ENCODE measurements at regions not wholly inside any gene's neighbourhood (a gene's known extent, or its start where the extent isn't known, plus 50 kb on each side); places are given as distances from the start of the nearest gene placed in this dataset.

DNA sequence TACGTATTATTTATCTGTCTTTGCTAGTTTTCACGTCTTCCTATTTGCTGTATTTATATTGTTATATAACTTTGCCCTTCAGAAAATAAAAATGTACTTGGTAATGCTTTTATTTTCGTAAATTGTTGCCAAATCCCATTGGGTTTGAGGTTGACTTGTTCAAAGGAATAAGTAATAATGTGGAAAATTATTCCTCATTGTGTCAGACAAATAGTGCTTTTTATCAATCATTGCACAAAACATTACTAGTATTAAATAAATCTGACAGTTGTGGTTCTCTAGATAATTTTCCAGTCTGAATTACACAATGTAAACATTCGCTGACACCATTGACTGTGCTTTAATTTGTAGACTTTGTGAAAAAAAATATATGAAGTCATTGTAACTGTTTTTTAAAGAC is 798.3 kb upstream of the TMEFF2 start:
- Histone ChIP-seq H3K79me2 (ENCODE audit: low read length) (no peaks in the 10 kb centered on the region), H3K9ac (ENCODE audit: low read length) (no peak overlapping the region), H3K4me1 (ENCODE audit: low read length) (no peaks in the 10 kb centered on the region), H3K27me3 (ENCODE audit: low read depth, low read length) (no peaks in the 10 kb centered on the region), H3K27ac (ENCODE audit: low read length) (no peak overlapping the region), H4K20me1 (ENCODE audit: insufficient read depth, low read length) (no peaks in the 10 kb centered on the region), H3K36me3 (replicated peaks; ENCODE audit: low read depth, low read length) (no peaks in the 10 kb centered on the region), H3K4me3 (ENCODE audit: low read length) (no peak overlapping the region), H3K9me3 (ENCODE audit: insufficient read depth, low read length) (no peaks in the 10 kb centered on the region), H2AFZ (ENCODE audit: low read depth, low read length) (no peak overlapping the region), H3K4me2 (ENCODE audit: low read length) (no peak overlapping the region)
- TF ChIP-seq EZH2phosphoT487 (IDR thresholded peaks at IDR 0.05; ENCODE audit: low read depth), result no peak
- TF ChIP-seq, protein P1, sequence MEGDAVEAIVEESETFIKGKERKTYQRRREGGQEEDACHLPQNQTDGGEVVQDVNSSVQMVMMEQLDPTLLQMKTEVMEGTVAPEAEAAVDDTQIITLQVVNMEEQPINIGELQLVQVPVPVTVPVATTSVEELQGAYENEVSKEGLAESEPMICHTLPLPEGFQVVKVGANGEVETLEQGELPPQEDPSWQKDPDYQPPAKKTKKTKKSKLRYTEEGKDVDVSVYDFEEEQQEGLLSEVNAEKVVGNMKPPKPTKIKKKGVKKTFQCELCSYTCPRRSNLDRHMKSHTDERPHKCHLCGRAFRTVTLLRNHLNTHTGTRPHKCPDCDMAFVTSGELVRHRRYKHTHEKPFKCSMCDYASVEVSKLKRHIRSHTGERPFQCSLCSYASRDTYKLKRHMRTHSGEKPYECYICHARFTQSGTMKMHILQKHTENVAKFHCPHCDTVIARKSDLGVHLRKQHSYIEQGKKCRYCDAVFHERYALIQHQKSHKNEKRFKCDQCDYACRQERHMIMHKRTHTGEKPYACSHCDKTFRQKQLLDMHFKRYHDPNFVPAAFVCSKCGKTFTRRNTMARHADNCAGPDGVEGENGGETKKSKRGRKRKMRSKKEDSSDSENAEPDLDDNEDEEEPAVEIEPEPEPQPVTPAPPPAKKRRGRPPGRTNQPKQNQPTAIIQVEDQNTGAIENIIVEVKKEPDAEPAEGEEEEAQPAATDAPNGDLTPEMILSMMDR (IDR thresholded peaks at IDR 0.05; ENCODE audit: low read depth, low read length), result no peak

DNA sequence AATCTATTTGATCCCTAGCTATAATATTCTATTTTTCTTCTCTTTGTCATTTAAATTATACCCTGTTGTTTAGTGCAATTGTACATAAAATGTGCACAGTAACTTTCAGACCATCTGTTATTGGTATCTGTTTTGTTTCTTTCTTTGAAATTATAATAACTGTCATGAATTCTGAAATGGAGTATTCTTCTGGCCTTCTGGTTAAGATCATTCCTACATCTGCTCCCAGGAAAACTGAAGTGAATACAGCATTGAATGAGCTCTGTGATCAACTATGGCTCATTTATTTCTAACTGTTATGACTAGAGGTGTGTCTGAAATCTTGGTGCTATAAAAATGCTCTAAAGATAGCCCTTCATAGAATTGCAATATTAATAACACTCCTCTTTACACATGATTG is 788.4 kb upstream of the TMEFF2 start:
- Histone ChIP-seq H3K27ac (ENCODE audit: low read length) (no peak overlapping the region), H3K27me3 (ENCODE audit: low read depth, low read length) (no peaks in the 10 kb centered on the region), H3K79me2 (ENCODE audit: low read length) (no peaks in the 10 kb centered on the region)

DNA sequence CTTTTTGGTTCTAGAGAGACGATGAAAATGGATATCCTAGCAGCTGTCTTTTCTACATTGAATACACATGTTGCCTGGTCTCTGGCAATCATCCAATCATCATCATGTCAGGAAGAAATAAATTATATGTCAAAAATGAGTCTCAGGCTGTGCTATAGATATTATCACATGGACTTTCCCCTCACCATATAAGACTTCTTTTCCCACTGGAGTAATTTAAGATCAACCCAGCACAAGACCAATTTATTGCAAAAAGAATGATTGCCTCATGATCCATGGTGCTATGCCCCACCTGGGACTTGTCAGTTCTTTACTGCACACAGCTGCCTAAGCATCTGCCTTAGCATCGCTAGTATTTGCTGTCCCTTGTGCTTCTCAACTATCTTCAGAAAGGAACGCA is 783.7 kb upstream of the TMEFF2 start:
- Histone ChIP-seq H3K9me3 (ENCODE audit: insufficient read depth, low read length) (no peaks in the 10 kb centered on the region), H3K9ac (ENCODE audit: low read length) (no peak overlapping the region), H3K4me3 (ENCODE audit: low read length) (no peak overlapping the region), H3K36me3 (replicated peaks; ENCODE audit: low read depth, low read length) (no peaks in the 10 kb centered on the region), H3K27ac (ENCODE audit: low read length) (no peak overlapping the region), H2AFZ (ENCODE audit: low read depth, low read length) (no peak overlapping the region), H3K4me1 (ENCODE audit: low read length) (no peaks in the 10 kb centered on the region), H4K20me1 (ENCODE audit: insufficient read depth, low read length) (no peaks in the 10 kb centered on the region), H3K79me2 (ENCODE audit: low read length) (no peaks in the 10 kb centered on the region), H3K4me2 (ENCODE audit: low read length) (no peak overlapping the region), H3K27me3 (ENCODE audit: low read depth, low read length) (no peaks in the 10 kb centered on the region)
- no peak for TF ChIP-seq EZH2phosphoT487 (IDR thresholded peaks at IDR 0.05; ENCODE audit: low read depth)

More for the DNA sequence above, 788.4 kb upstream of the TMEFF2 start:
- TF ChIP-seq EZH2phosphoT487 (IDR thresholded peaks at IDR 0.05; ENCODE audit: low read depth), result no peak
- TF ChIP-seq, protein P1 (IDR thresholded peaks at IDR 0.05; ENCODE audit: low read depth, low read length), result no peak
- H3K36me3 ChIP-seq (replicated peaks; ENCODE audit: low read depth, low read length), result no peaks in the 10 kb centered on the region
- no peaks in the 10 kb centered on the region for H3K4me1 ChIP-seq (ENCODE audit: low read length)
- H2AFZ ChIP-seq (ENCODE audit: low read depth, low read length), result no peak overlapping the region
- H4K20me1 ChIP-seq (ENCODE audit: insufficient read depth, low read length), result no peaks in the 10 kb centered on the region
- no peaks in the 10 kb centered on the region for H3K9me3 ChIP-seq (ENCODE audit: insufficient read depth, low read length)
- no peak overlapping the region for H3K9ac ChIP-seq (ENCODE audit: low read length)
- H3K4me3 ChIP-seq (ENCODE audit: low read length), result no peak overlapping the region
- H3K4me2 ChIP-seq (ENCODE audit: low read length), result no peak overlapping the region

DNA sequence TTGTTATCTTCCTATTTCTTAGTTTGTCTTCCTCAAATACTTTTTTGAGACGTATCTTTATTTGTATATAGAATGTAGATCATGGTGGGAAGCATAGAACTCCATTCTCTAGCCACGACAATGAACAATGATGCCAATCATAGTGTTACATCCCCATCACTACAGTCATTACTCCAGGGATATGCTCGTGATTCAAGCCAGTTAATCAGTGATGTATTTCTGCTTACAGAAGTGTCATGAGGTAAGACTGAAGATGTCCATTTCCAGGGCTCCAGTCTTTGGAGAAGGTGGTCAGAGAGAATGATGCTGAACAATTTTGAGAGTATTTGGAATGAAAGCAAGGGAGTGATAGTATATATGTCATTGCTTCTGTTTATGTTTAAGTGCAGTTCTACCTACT is 777.2 kb upstream of the TMEFF2 start:
- TF ChIP-seq, protein P1 (IDR thresholded peaks at IDR 0.05; ENCODE audit: low read depth, low read length), result no peak
- TF ChIP-seq EZH2phosphoT487 (IDR thresholded peaks at IDR 0.05; ENCODE audit: low read depth), result no peak
- Histone ChIP-seq H2AFZ (ENCODE audit: low read depth, low read length) (0 out of 2 replicates have a peak overlapping the region, but pooled peaks have one; percentile 49), H3K79me2 (ENCODE audit: low read length) (no peaks in the 10 kb centered on the region), H3K27ac (ENCODE audit: low read length) (no peak overlapping the region), H3K27me3 (ENCODE audit: low read depth, low read length) (no peaks in the 10 kb centered on the region), H3K36me3 (replicated peaks; ENCODE audit: low read depth, low read length) (no peaks in the 10 kb centered on the region), H4K20me1 (ENCODE audit: insufficient read depth, low read length) (no peaks in the 10 kb centered on the region), H3K4me3 (ENCODE audit: low read length) (no peak overlapping the region), H3K9me3 (ENCODE audit: insufficient read depth, low read length) (no peaks in the 10 kb centered on the region), H3K4me1 (ENCODE audit: low read length) (no peaks in the 10 kb centered on the region), H3K9ac (ENCODE audit: low read length) (no peak overlapping the region), H3K4me2 (ENCODE audit: low read length) (no peak overlapping the region)

DNA sequence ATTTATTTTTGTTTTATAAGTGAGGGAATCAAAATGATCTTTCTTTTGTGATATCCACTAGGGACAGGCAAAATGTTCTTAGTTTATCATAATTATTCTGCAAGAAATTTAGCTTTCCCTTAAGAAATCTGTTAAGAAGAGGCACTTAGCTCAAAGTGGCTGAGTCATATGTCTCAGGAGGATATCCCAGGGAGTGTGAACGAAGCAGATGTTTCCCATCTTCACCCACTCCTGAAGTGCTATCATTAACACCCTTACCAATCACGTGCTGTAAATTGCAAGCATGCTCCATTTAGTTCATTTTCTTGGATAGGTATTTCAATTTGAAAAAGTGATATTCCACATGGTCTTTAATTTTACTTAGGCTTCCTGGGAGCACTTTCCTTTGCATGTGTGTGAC is 774.3 kb upstream of the TMEFF2 start:
- no peak overlapping the region for H3K4me2 ChIP-seq (ENCODE audit: low read length)
- no peaks in the 10 kb centered on the region for H3K27me3 ChIP-seq (ENCODE audit: low read depth, low read length)
- H3K4me1 ChIP-seq (ENCODE audit: low read length), result no peaks in the 10 kb centered on the region
- H3K4me3 ChIP-seq (ENCODE audit: low read length), result no peak overlapping the region
- H4K20me1 ChIP-seq (ENCODE audit: insufficient read depth, low read length), result no peaks in the 10 kb centered on the region
- H3K36me3 ChIP-seq (replicated peaks; ENCODE audit: low read depth, low read length), result no peaks in the 10 kb centered on the region
- no peaks in the 10 kb centered on the region for H3K79me2 ChIP-seq (ENCODE audit: low read length)
- no peak overlapping the region for H3K9ac ChIP-seq (ENCODE audit: low read length)
- no peak overlapping the region for H2AFZ ChIP-seq (ENCODE audit: low read depth, low read length)
- H3K9me3 ChIP-seq (ENCODE audit: insufficient read depth, low read length), result no peaks in the 10 kb centered on the region
- H3K27ac ChIP-seq (ENCODE audit: low read length), result no peak overlapping the region
- TF ChIP-seq, protein P1 (IDR thresholded peaks at IDR 0.05; ENCODE audit: low read depth, low read length), result no peak
- no peak for TF ChIP-seq EZH2phosphoT487 (IDR thresholded peaks at IDR 0.05; ENCODE audit: low read depth)
